SK-N-SH (cell line): ENCODE measurements at regions not wholly inside any gene's neighbourhood (a gene's known extent, or its start where the extent isn't known, plus 50 kb on each side); places are given as distances from the start of the nearest gene placed in this dataset.

Source experiments
- CTCF ChIA-PET: fragments of 300-600, 350-600 bp; formaldehyde crosslinking; extraction: SDS; loops from one replicate; lab custom pipeline; 2021; lab: Yijun Ruan, JAX
- POLR2A ChIA-PET: fragments of 350-600 bp; sonication (Branson Sonifier 250); formaldehyde crosslinking; extraction: SDS; loops from one replicate; lab custom pipeline; 2020; ENCODE audit warnings: antibody characterized with exemption, inconsistent platforms; lab: Yijun Ruan, JAX
- DNase-seq: peaks from one replicate; pipeline ENCODE4 v3.0.0; 2012
- H2AFZ ChIP-seq: fragments of 200-600 bp; sonication (generic); 2 replicates; pipeline ENCODE4 v1.8.1; 2016; ENCODE audit warnings: antibody characterized with exemption, mild to moderate bottlenecking, low read depth
- H3F3A ChIP-seq: fragments of 200-600 bp; sonication (generic); replicated peaks from 2 replicates; pipeline ENCODE3; 2016; ENCODE audit warnings: antibody characterized with exemption, mild to moderate bottlenecking; ENCODE audit not compliant: insufficient read depth
- H3K27ac ChIP-seq, 2 experiments: fragments of 200-500 bp in 1 of 2; fragments of 200-600 bp in 1 of 2; sonication (Bioruptor generic) in 1 of 2; sonication (generic), shearing (Covaris generic) in 1 of 2; 2 replicates each; pipeline versions ENCODE4 v1.5.1 to v1.6.1; 2014 to 2016; ENCODE audit warnings: low read depth in 2 of 2, inconsistent platforms in 1 of 2, low read length in 1 of 2, mild to moderate bottlenecking in 1 of 2, mixed read lengths in 1 of 2
- H3K27me3 ChIP-seq: fragments of 200-600 bp; sonication (generic), shearing (Covaris generic); 2 replicates; pipeline ENCODE4 v1.6.1; 2016; ENCODE audit warnings: mixed run types; ENCODE audit not compliant: insufficient read depth
- H3K36me3 ChIP-seq, 2 experiments: fragments of 200-500 bp in 1 of 2; fragments of 200-600 bp in 1 of 2; sonication (Bioruptor generic) in 1 of 2; sonication (generic) in 1 of 2; replicated peaks in 1 of 2; 2 replicates each; pipeline versions ENCODE3 to v1.5.1; 2014 to 2016; ENCODE audit warnings: low read length in 1 of 2, mild to moderate bottlenecking in 1 of 2; ENCODE audit not compliant: insufficient read depth in 2 of 2, control insufficient read depth in 1 of 2
- H3K4me1 ChIP-seq, 2 experiments: fragments of 200-500 bp in 1 of 2; fragments of 200-600 bp in 1 of 2; sonication (Bioruptor generic) in 1 of 2; sonication (generic), shearing (Covaris generic) in 1 of 2; 2 replicates each; pipeline versions ENCODE4 v1.5.1 to v1.6.1; 2014 to 2016; ENCODE audit warnings: low read depth in 1 of 2, low read length in 1 of 2, mixed run types in 1 of 2; ENCODE audit not compliant: insufficient read depth in 2 of 2, control insufficient read depth in 1 of 2
- H3K4me2 ChIP-seq: fragments of 200-600 bp; sonication (generic), shearing (Covaris generic); 2 replicates; pipeline ENCODE4 v1.6.1; 2017; ENCODE audit warnings: mixed run types
- H3K4me3 ChIP-seq, 2 experiments: fragments of 200-500 bp in 1 of 2; fragments of 200-600 bp in 1 of 2; sonication (Bioruptor generic) in 1 of 2; sonication (generic), shearing (Covaris generic) in 1 of 2; 2 replicates each; pipeline versions ENCODE4 v1.5.1 to v1.8.1; 2014 to 2016; ENCODE audit warnings: low read depth in 2 of 2, inconsistent platforms in 1 of 2, low read length in 1 of 2, mild to moderate bottlenecking in 1 of 2, mixed read lengths in 1 of 2, moderate library complexity in 1 of 2
- H3K79me2 ChIP-seq: fragments of 200-600 bp; sonication (generic); 2 replicates; pipeline ENCODE4 v1.8.1; 2017; ENCODE audit warnings: mild to moderate bottlenecking; ENCODE audit not compliant: insufficient read depth
- H3K9ac ChIP-seq: fragments of 200-600 bp; sonication (generic); 2 replicates; pipeline ENCODE4 v1.6.1; 2017; ENCODE audit warnings: mixed run types
- H3K9me2 ChIP-seq: fragments of 200-600 bp; sonication (generic); 2 replicates; pipeline ENCODE4 v1.6.1; 2017; ENCODE audit warnings: mixed run types
- H3K9me3 ChIP-seq: fragments of 200-600 bp; sonication (generic); 2 replicates; pipeline ENCODE4 v1.6.1; 2017; ENCODE audit warnings: mixed run types, mild to moderate bottlenecking, moderate library complexity
- H4K20me1 ChIP-seq: fragments of 200-600 bp; sonication (generic); 2 replicates; pipeline ENCODE4 v1.6.1; 2017; ENCODE audit warnings: mild to moderate bottlenecking, mixed run types; ENCODE audit not compliant: insufficient read depth
- CHD2 ChIP-seq: fragments of 150-350 bp; IDR thresholded peaks from 2 replicates; pipeline ENCODE4 v1.6.1; 2018; ENCODE audit warnings: low read length; ENCODE audit not compliant: partially characterized antibody
- CTCF ChIP-seq: fragments of 200-600 bp; sonication (generic); IDR thresholded peaks from 2 replicates; pipeline ENCODE4 v1.6.1; 2017; ENCODE audit warnings: antibody characterized with exemption, mild to moderate bottlenecking, moderate library complexity
- ELF1 ChIP-seq: IDR thresholded peaks from 2 replicates; pipeline ENCODE4 v1.4.0; 2012
- FOXJ3 ChIP-seq: sonication (generic); formaldehyde crosslinking; IDR thresholded peaks from 2 replicates; pipeline ENCODE4 v1.5.1; 2020; ENCODE audit warnings: mild to moderate bottlenecking, missing genetic modification reagents
- GATA2 ChIP-seq: sonication (generic); formaldehyde crosslinking; IDR thresholded peaks from 2 replicates; pipeline ENCODE4 v1.5.0; 2020; ENCODE audit warnings: mild to moderate bottlenecking, missing genetic modification reagents
- MXI1 ChIP-seq: IDR thresholded peaks from 2 replicates; pipeline ENCODE4 v1.6.1; 2012; ENCODE audit warnings: mild to moderate bottlenecking, low read depth, low read length, improper control_type of control experiment
- RFX5 ChIP-seq: IDR thresholded peaks from 2 replicates; pipeline ENCODE4 v1.6.1; 2012; ENCODE audit warnings: mild to moderate bottlenecking, improper control_type of control experiment, low read length
- RXRA ChIP-seq: IDR thresholded peaks from 2 replicates; pipeline ENCODE4 v1.4.0; 2012; ENCODE audit warnings: low read depth, mild to moderate bottlenecking, borderline replicate concordance
- USF1 ChIP-seq: IDR thresholded peaks from 2 replicates; pipeline ENCODE4 v1.4.0; 2012; ENCODE audit warnings: low read depth, borderline replicate concordance
- ZBTB33 ChIP-seq: IDR thresholded peaks from 2 replicates; pipeline ENCODE4 v1.4.0; 2012; ENCODE audit warnings: low read depth, borderline replicate concordance
- WGBS: methylation state at CpG from one replicate; pipeline ENCODE4 v1.1.6; 2017; ENCODE audit warnings: low lambda C conversion rate; 5-methylcytosine and 5-hydroxymethylcytosine counted together

GRCh38 chr5:125402787-125403186 is 656.3 kb upstream of the ZNF608 start:
- TF ChIP-seq FOXJ3 (CRISPR knock-in tag) (no peak), RFX5 (no peak), RXRA (no peak), ZBTB33 (no peak), USF1 (no peak), GATA2 (CRISPR knock-in tag) (no peak), CTCF (no peak), ELF1 (no peak), MXI1 (no peak)
- Histone ChIP-seq H3K79me2 (no peaks in the 10 kb centered on the region), H3K36me3 (no peaks in the 10 kb centered on the region), H3K27me3 (no peaks in the 10 kb centered on the region), H3K9me2 (no peaks in the 10 kb centered on the region), H3K4me3 (no peak overlapping the region), H3K9me3 (no peaks in the 10 kb centered on the region), H4K20me1 (no peaks in the 10 kb centered on the region), H3K4me1 (peaks cover 0 to under 1% of the 10 kb centered on the region in 2 experiments; a peak in 2 of 4 replicates), H3K4me2 (no peak overlapping the region), H3K9ac (no peak overlapping the region), H3K27ac (no peak overlapping the region), H3F3A (peaks cover 1% of the 10 kb centered on the region), H2AFZ (no peak overlapping the region)
- POLR2A ChIA-PET: no interaction called here
- no peak for DNase-seq
- WGBS: 85% methylated on average over 4 of the region's 4 CpGs
- CTCF ChIA-PET: interaction anchor here (0.6 to 0.7 kb wide), 2 partner anchors 29 to 58 kb away, joined by 3 read pairs; no protein-coding TSS in a partner anchor

GRCh38 chr5:125404056-125404455 is 657.6 kb upstream of the ZNF608 start:
- TF ChIP-seq CHD2 (no peak), RXRA (no peak)
- H4K20me1 ChIP-seq: no peaks in the 10 kb centered on the region
- no peaks in the 10 kb centered on the region for H3K27me3 ChIP-seq
- H3K36me3 ChIP-seq: no peaks in the 10 kb centered on the region
- no peaks in the 10 kb centered on the region for H3K79me2 ChIP-seq
- WGBS: 73% methylated on average over 5 of the region's 5 CpGs
- H3K9me2 ChIP-seq: no peaks in the 10 kb centered on the region
- H3K9me3 ChIP-seq: no peaks in the 10 kb centered on the region
- CTCF ChIA-PET: interaction anchor here (0.6 kb wide), 1 partner anchor 193 kb away, joined by 4 read pairs; no protein-coding TSS in a partner anchor
- H3K4me2 ChIP-seq: no peak overlapping the region
- no peak overlapping the region for H3K4me3 ChIP-seq
- H3K27ac ChIP-seq: no peak overlapping the region
- H3F3A ChIP-seq: peaks cover 10% of the 10 kb centered on the region
- POLR2A ChIA-PET: no interaction called here
- no peak overlapping the region for H2AFZ ChIP-seq
- H3K9ac ChIP-seq: no peak overlapping the region
- DNase-seq: no peak
- H3K4me1 ChIP-seq: peaks cover 10 to 14% of the 10 kb centered on the region in 2 experiments
